Liver (tissue), 7 donors: ENCODE measurements at regions not wholly inside any gene's neighbourhood (a gene's known extent, or its start where the extent isn't known, plus 50 kb on each side); places are given as distances from the start of the nearest gene placed in this dataset.

Experiments used
- DNase-seq: peaks from one replicate; pipeline ENCODE4 v3.0.0-alpha.2; 2017; ENCODE audit warnings: low spot score
- H3K27ac ChIP-seq, 2 donors: one replicate each; pipeline ENCODE4 v1.7.0; 2013; ENCODE audit warnings: inconsistent platforms in 2 of 2, low read length in 2 of 2, control low read depth in 1 of 2, low read depth in 1 of 2, mild to moderate bottlenecking in 1 of 2
- H3K27me3 ChIP-seq, 4 donors: one replicate each; pipeline versions ENCODE4 v1.6.1 to v1.7.0; 2013; ENCODE audit warnings: low read length in 3 of 4, inconsistent platforms in 1 of 4, mild to moderate bottlenecking in 1 of 4, moderate library complexity in 1 of 4; ENCODE audit not compliant: control insufficient read depth in 4 of 4, insufficient read depth in 4 of 4
- H3K36me3 ChIP-seq, 4 donors: one replicate each; pipeline versions ENCODE4 v1.6.1 to v1.7.0; 2013; ENCODE audit warnings: low read length in 3 of 4, mild to moderate bottlenecking in 3 of 4, low read depth in 1 of 4, moderate library complexity in 1 of 4; ENCODE audit not compliant: control insufficient read depth in 4 of 4, insufficient read depth in 3 of 4
- H3K4me1 ChIP-seq, 4 donors: one replicate each; pipeline versions ENCODE4 v1.6.1 to v1.7.0; 2013; ENCODE audit warnings: low read length in 3 of 4, mild to moderate bottlenecking in 3 of 4, moderate library complexity in 1 of 4; ENCODE audit not compliant: control insufficient read depth in 4 of 4, insufficient read depth in 4 of 4
- H3K4me3 ChIP-seq, 3 donors: one replicate each; pipeline versions ENCODE4 v1.6.1 to v1.7.0; 2013; ENCODE audit warnings: low read length in 3 of 3, control low read depth in 1 of 3, low read depth in 1 of 3, mild to moderate bottlenecking in 1 of 3
- H3K9ac ChIP-seq, 2 donors: one replicate each; pipeline ENCODE4 v1.7.0; 2013; ENCODE audit warnings: low read length in 2 of 2, mild to moderate bottlenecking in 2 of 2, moderate library complexity in 2 of 2, control low read depth in 1 of 2, low read depth in 1 of 2
- H3K9me3 ChIP-seq, 4 donors: one replicate each; pipeline versions ENCODE4 v1.6.1 to v1.7.0; 2013; ENCODE audit warnings: low read length in 3 of 4; ENCODE audit not compliant: control insufficient read depth in 4 of 4
- ATF3 ChIP-seq: IDR thresholded peaks from 2 replicates; pipeline ENCODE4 v1.6.1; 2016; ENCODE audit warnings: antibody characterized with exemption
- EGR1 ChIP-seq, 2 donors: IDR thresholded peaks; 2 replicates each; pipeline ENCODE4 v1.6.1; 2016 to 2018; ENCODE audit warnings: antibody characterized with exemption in 2 of 2, low read depth in 2 of 2
- FOXA1 ChIP-seq: IDR thresholded peaks from 2 replicates; pipeline ENCODE4 v1.6.1; 2016; ENCODE audit warnings: antibody characterized with exemption
- FOXA2 ChIP-seq: IDR thresholded peaks from 2 replicates; pipeline ENCODE4 v1.6.1; 2016; ENCODE audit warnings: antibody characterized with exemption
- GABPA ChIP-seq, 2 donors: IDR thresholded peaks in 1 of 2; conservative IDR thresholded peaks in 1 of 2; 2 replicates each; pipeline ENCODE4 v1.6.1; 2016; ENCODE audit warnings: antibody characterized with exemption in 2 of 2, mild to moderate bottlenecking in 1 of 2, moderate library complexity in 1 of 2
- HNF4A ChIP-seq, 2 donors: conservative IDR thresholded peaks; 2 replicates each; pipeline ENCODE4 v1.6.1; 2016; ENCODE audit warnings: antibody characterized with exemption in 2 of 2, mild to moderate bottlenecking in 2 of 2
- HNF4G ChIP-seq: IDR thresholded peaks from 2 replicates; pipeline ENCODE4 v1.6.1; 2016; ENCODE audit warnings: antibody characterized with exemption
- JUND ChIP-seq, 2 donors: IDR thresholded peaks; 2 replicates each; pipeline ENCODE4 v1.6.1; 2016; ENCODE audit warnings: antibody characterized with exemption in 2 of 2
- MAX ChIP-seq: IDR thresholded peaks from 2 replicates; pipeline ENCODE4 v1.6.1; 2016; ENCODE audit warnings: antibody characterized with exemption
- NR2F2 ChIP-seq: IDR thresholded peaks from 2 replicates; pipeline ENCODE4 v1.6.1; 2016; ENCODE audit warnings: antibody characterized with exemption
- RAD21 ChIP-seq, 2 donors: IDR thresholded peaks; 2 replicates each; pipeline ENCODE4 v1.6.1; 2016; ENCODE audit warnings: antibody characterized with exemption in 2 of 2, mild to moderate bottlenecking in 2 of 2
- REST ChIP-seq: IDR thresholded peaks from 2 replicates; pipeline ENCODE4 v1.6.1; 2016; ENCODE audit warnings: antibody characterized with exemption, mild to moderate bottlenecking
- RXRA ChIP-seq, 2 donors: IDR thresholded peaks; 2 replicates each; pipeline ENCODE4 v1.6.1; 2017 to 2018; ENCODE audit warnings: antibody characterized with exemption in 2 of 2, mild to moderate bottlenecking in 1 of 2
- SP1 ChIP-seq: IDR thresholded peaks from 2 replicates; pipeline ENCODE4 v1.6.1; 2018; ENCODE audit warnings: antibody characterized with exemption, mild to moderate bottlenecking
- TAF1 ChIP-seq: conservative IDR thresholded peaks from 2 replicates; pipeline ENCODE4 v1.6.1; 2016; ENCODE audit warnings: antibody characterized with exemption, mild to moderate bottlenecking
- YY1 ChIP-seq: IDR thresholded peaks from 2 replicates; pipeline ENCODE4 v1.6.1; 2016; ENCODE audit warnings: antibody characterized with exemption, mild to moderate bottlenecking
- WGBS: extraction: QIAGEN DNeasy Blood & Tissue Kit; methylation state at CpG from one replicate; pipeline ENCODE4 v1.1.7; 2013; 5-methylcytosine and 5-hydroxymethylcytosine counted together
- donor health status: healthy.
- donor health status: healthy.
- donor health status: healthy.
- donor health status: healthy.

- H3K4me1 ChIP-seq, result no peaks in the 10 kb centered on the region
- H3K36me3 ChIP-seq, result no peaks in the 10 kb centered on the region
- TF ChIP-seq FOXA1, result no peak
- no peak for TF ChIP-seq SP1
- no peak for TF ChIP-seq GABPA (IDR thresholded peaks at IDR 0.05 in 1 of 2, conservative IDR thresholded peaks at IDR 0.05 in 1 of 2)
- no peak for TF ChIP-seq ATF3
- TF ChIP-seq EGR1 (IDR thresholded peaks at IDR 0.05; ENCODE audit: low read depth in 2 of 2), result no peak
- no peak for TF ChIP-seq REST
- TF ChIP-seq RXRA (IDR thresholded peaks at IDR 0.05), result no peak
- no peak for TF ChIP-seq HNF4G
- no peak for TF ChIP-seq JUND (IDR thresholded peaks at IDR 0.05)
- TF ChIP-seq HNF4A (conservative IDR thresholded peaks at IDR 0.05), result no peak
- TF ChIP-seq NR2F2, result no peak
- TF ChIP-seq RAD21 (IDR thresholded peaks at IDR 0.05), result no peak
- no peak overlapping the region for H3K9ac ChIP-seq
- no peaks in the 10 kb centered on the region for H3K9me3 ChIP-seq
- DNase-seq, result no peak
- 78% methylated on average over 1 of the region's 1 CpG for WGBS
- no peak overlapping the region for H3K27ac ChIP-seq
- peaks cover 0 to 5% (median 1%) of the 10 kb centered on the region in 4 donors for H3K27me3 ChIP-seq
- H3K4me3 ChIP-seq, result no peak overlapping the region
These were observed 93.1 kb upstream of the SPON1 start for GRCh38 chr11:13869398-13869886.

- Histone ChIP-seq H3K9me3 (no peaks in the 10 kb centered on the region), H3K36me3 (no peaks in the 10 kb centered on the region), H3K27me3 (peaks cover 0 to 5% (median 0%) of the 10 kb centered on the region in 4 donors), H3K9ac (no peak overlapping the region), H3K4me1 (no peaks in the 10 kb centered on the region), H3K27ac (no peak overlapping the region), H3K4me3 (no peak overlapping the region)
- DNase-seq, result no peak
- TF ChIP-seq ATF3, result no peak
- no peak for TF ChIP-seq MAX
- no peak for TF ChIP-seq EGR1 (IDR thresholded peaks at IDR 0.05; ENCODE audit: low read depth in 2 of 2)
- no peak for TF ChIP-seq FOXA1
- no peak for TF ChIP-seq GABPA (IDR thresholded peaks at IDR 0.05 in 1 of 2, conservative IDR thresholded peaks at IDR 0.05 in 1 of 2)
- no peak for TF ChIP-seq SP1
- TF ChIP-seq HNF4A (conservative IDR thresholded peaks at IDR 0.05), result no peak
These were observed 87.9 kb upstream of the SPON1 start for GRCh38 chr11:13874597-13874996.

GRCh38 chr11:13875643-13876042 is 86.9 kb upstream of the SPON1 start:
- WGBS, result 80% methylated on average over 9 of the region's 9 CpGs
- no peak for DNase-seq
- H3K27me3 ChIP-seq, result peaks cover 0 to 5% (median 0%) of the 10 kb centered on the region in 4 donors
- TF ChIP-seq JUND (IDR thresholded peaks at IDR 0.05) (no peak), HNF4A (conservative IDR thresholded peaks at IDR 0.05) (no peak), ATF3 (no peak), REST (no peak), YY1 (no peak), MAX (no peak), FOXA1 (no peak), FOXA2 (no peak), TAF1 (no peak), EGR1 (IDR thresholded peaks at IDR 0.05; ENCODE audit: low read depth in 2 of 2) (no peak), GABPA (IDR thresholded peaks at IDR 0.05 in 1 of 2, conservative IDR thresholded peaks at IDR 0.05 in 1 of 2) (no peak)

More at GRCh38 chr11:13875643-13876042, 86.9 kb upstream of the SPON1 start:
- Histone ChIP-seq H3K9ac (no peak overlapping the region), H3K9me3 (no peaks in the 10 kb centered on the region), H3K4me3 (no peak overlapping the region), H3K4me1 (no peaks in the 10 kb centered on the region), H3K27ac (no peak overlapping the region), H3K36me3 (no peaks in the 10 kb centered on the region)
